GM18508 (cell line): ENCODE measurements at regions not wholly inside any gene's neighbourhood (a gene's known extent, or its start where the extent isn't known, plus 50 kb on each side); places are given as distances from the start of the nearest gene placed in this dataset.

Experiments
- ATAC-seq: cut with Tn5 transposase; IDR thresholded peaks from one replicate; pipeline ENCODE4 v1.9.1; 2021; ENCODE audit warnings: moderate number of reproducible peaks; ENCODE audit not compliant: insufficient read depth, unreplicated experiment

GRCh38 chr15:69725957-69726356 lies 273.3 kb downstream of the RPLP1 start:
- ATAC-seq, result no peak

- no peak for ATAC-seq
Measured at GRCh38 chr15:69727121-69727924, 274.7 kb downstream of the RPLP1 start.

- no peak for ATAC-seq
Measured at GRCh38 chr15:69729167-69729748, 276.6 kb downstream of the RPLP1 start.

- ATAC-seq, result no peak
Measured at GRCh38 chr15:69730281-69731080, 277.9 kb downstream of the RPLP1 start.

- ATAC-seq, result no peak
Measured at GRCh38 chr15:69731081-69731330, 278.4 kb downstream of the RPLP1 start.

GRCh38 chr15:69731581-69731980 lies 279.0 kb downstream of the RPLP1 start:
- ATAC-seq, result no peak

- ATAC-seq, result no peak
Measured at GRCh38 chr15:69732133-69732532, 279.5 kb downstream of the RPLP1 start.

- ATAC-seq, result no peak
Measured at GRCh38 chr15:69734699-69735098, 282.1 kb downstream of the RPLP1 start.

- no peak for ATAC-seq
Measured at GRCh38 chr15:69735121-69735520, 282.5 kb downstream of the RPLP1 start.

GRCh38 chr15:69736161-69736560 lies 283.5 kb downstream of the RPLP1 start:
- no peak for ATAC-seq

GRCh38 chr15:69737916-69738315 lies 285.3 kb downstream of the RPLP1 start:
- ATAC-seq, result no peak

- no peak for ATAC-seq
Measured at GRCh38 chr15:69740684-69741083, 288.1 kb downstream of the RPLP1 start.

GRCh38 chr15:69742361-69742760 lies 289.7 kb downstream of the RPLP1 start:
- ATAC-seq, result no peak

GRCh38 chr15:69743091-69743490 lies 290.5 kb downstream of the RPLP1 start:
- ATAC-seq, result no peak

GRCh38 chr15:69744391-69745162 lies 292.0 kb downstream of the RPLP1 start:
- no peak for ATAC-seq

- no peak for ATAC-seq
Measured at GRCh38 chr15:69747193-69747592, 294.6 kb downstream of the RPLP1 start.

- no peak for ATAC-seq
Measured at GRCh38 chr15:69748131-69748530, 295.5 kb downstream of the RPLP1 start.

GRCh38 chr15:69748576-69749185 lies 296.1 kb downstream of the RPLP1 start:
- no peak for ATAC-seq

GRCh38 chr15:69749274-69749673 lies 296.7 kb downstream of the RPLP1 start:
- no peak for ATAC-seq

- no peak for ATAC-seq
Measured at GRCh38 chr15:69749797-69750196, 297.2 kb downstream of the RPLP1 start.
